Neural crest cell (in vitro differentiated cells): ENCODE measurements at regions not wholly inside any gene's neighbourhood (a gene's known extent, or its start where the extent isn't known, plus 50 kb on each side); places are given as distances from the start of the nearest gene placed in this dataset.

ENCODE experiments used
- DNase-seq: peaks from one replicate; pipeline ENCODE4 v3.0.0; 2021; ENCODE audit warnings: low read depth, mixed read lengths, low spot score
- H3K27ac Mint-ChIP-seq: one replicate; pipeline ENCODE4 v1.8.0; 2021; ENCODE audit warnings: mild to moderate bottlenecking, mixed read lengths; ENCODE audit not compliant: unreplicated experiment
- H3K27me3 Mint-ChIP-seq: 2 replicates; pipeline ENCODE4 v1.8.0; 2021; ENCODE audit warnings: low read depth, mild to moderate bottlenecking, mixed read lengths
- H3K36me3 Mint-ChIP-seq: 2 replicates; pipeline ENCODE4 v1.8.0; 2021; ENCODE audit warnings: low read depth, mild to moderate bottlenecking, mixed read lengths
- H3K4me1 Mint-ChIP-seq: 2 replicates; pipeline ENCODE4 v1.8.0; 2021; ENCODE audit warnings: mixed read lengths
- H3K4me3 Mint-ChIP-seq: one replicate; pipeline ENCODE4 v1.8.0; 2021; ENCODE audit warnings: mild to moderate bottlenecking, mixed read lengths
- H3K9me3 Mint-ChIP-seq: 2 replicates; pipeline ENCODE4 v1.8.0; 2021; ENCODE audit warnings: mixed read lengths
- CTCF ChIP-seq: fragments of 200-600 bp; sonication (generic); conservative IDR thresholded peaks from 2 replicates; pipeline ENCODE4 v1.5.0; 2021; ENCODE audit warnings: antibody characterized with exemption, mild to moderate bottlenecking

- no peaks in the 10 kb centered on the region for H3K4me1 Mint-ChIP-seq
- no peak overlapping the region for H3K27ac Mint-ChIP-seq
- no peak overlapping the region for H3K4me3 Mint-ChIP-seq
- peaks cover 1% of the 10 kb centered on the region for H3K36me3 Mint-ChIP-seq
- no peaks in the 10 kb centered on the region for H3K27me3 Mint-ChIP-seq
- no peak for DNase-seq
- no peak for TF ChIP-seq CTCF
- no peaks in the 10 kb centered on the region for H3K9me3 Mint-ChIP-seq
Measured at GRCh38 chr13:69477451-69477850, 630.2 kb upstream of the ATXN8OS start.

- peaks cover 2% of the 10 kb centered on the region for H3K9me3 Mint-ChIP-seq
- no peaks in the 10 kb centered on the region for H3K27me3 Mint-ChIP-seq
- DNase-seq: no peak
- no peaks in the 10 kb centered on the region for H3K4me1 Mint-ChIP-seq
- no peaks in the 10 kb centered on the region for H3K36me3 Mint-ChIP-seq
- no peak overlapping the region for H3K4me3 Mint-ChIP-seq
- no peak overlapping the region for H3K27ac Mint-ChIP-seq
- TF ChIP-seq CTCF: no peak
Measured at GRCh38 chr13:69474011-69474685, 633.5 kb upstream of the ATXN8OS start.

GRCh38 chr13:69468624-69469023, 639.0 kb upstream of the ATXN8OS start:
- H3K4me1 Mint-ChIP-seq: no peaks in the 10 kb centered on the region
- TF ChIP-seq CTCF: no peak
- no peak overlapping the region for H3K4me3 Mint-ChIP-seq
- no peak overlapping the region for H3K27ac Mint-ChIP-seq
- no peak for DNase-seq
- H3K36me3 Mint-ChIP-seq: no peaks in the 10 kb centered on the region
- peaks cover 2% of the 10 kb centered on the region for H3K9me3 Mint-ChIP-seq
- no peaks in the 10 kb centered on the region for H3K27me3 Mint-ChIP-seq

- H3K36me3 Mint-ChIP-seq: no peaks in the 10 kb centered on the region
- H3K4me1 Mint-ChIP-seq: no peaks in the 10 kb centered on the region
- H3K9me3 Mint-ChIP-seq: no peaks in the 10 kb centered on the region
- TF ChIP-seq CTCF: no peak
- H3K4me3 Mint-ChIP-seq: no peak overlapping the region
- DNase-seq: no peak
- H3K27me3 Mint-ChIP-seq: no peaks in the 10 kb centered on the region
- no peak overlapping the region for H3K27ac Mint-ChIP-seq
Measured at GRCh38 chr13:69461397-69461796, 646.2 kb upstream of the ATXN8OS start.

GRCh38 chr13:69459346-69459745, 648.3 kb upstream of the ATXN8OS start:
- Mint-ChIP-seq H3K4me3 (no peak overlapping the region), H3K27me3 (no peaks in the 10 kb centered on the region), H3K36me3 (no peaks in the 10 kb centered on the region), H3K4me1 (no peaks in the 10 kb centered on the region), H3K9me3 (no peaks in the 10 kb centered on the region), H3K27ac (no peak overlapping the region)
- no peak for DNase-seq
- no peak for TF ChIP-seq CTCF
